Stimulated activated naive CD8-positive, alpha-beta T cell treated with anti-CD3 and anti-CD28 coated beads, Interleukin-15, amount 100 ng/mL, for 72 hours (primary cell): ENCODE measurements at regions not wholly inside any gene's neighbourhood (a gene's known extent, or its start where the extent isn't known, plus 50 kb on each side); places are given as distances from the start of the nearest gene placed in this dataset.

ENCODE experiments used
- ATAC-seq: fragments of 150-1000 bp; cut with Tn5 transposase; 2 replicates; pipeline ENCODE4 v1.10.0; 2021; ENCODE audit warnings: mild to moderate bottlenecking, moderate library complexity
- DNase-seq, 2 donors: peaks; one replicate each; pipeline ENCODE4 v3.0.0; 2021 to 2022
- H3K27ac Mint-ChIP-seq, 2 donors: one replicate each; pipeline ENCODE4 v1.8.0; 2022; ENCODE audit warnings: mild to moderate bottlenecking in 2 of 2, mixed read lengths in 2 of 2, moderate library complexity in 2 of 2
- H3K27me3 Mint-ChIP-seq: one replicate; pipeline ENCODE4 v1.8.0; 2022; ENCODE audit warnings: mixed read lengths
- H3K4me1 Mint-ChIP-seq: one replicate; pipeline ENCODE4 v1.8.0; 2022; ENCODE audit warnings: mild to moderate bottlenecking, mixed read lengths
- H3K4me3 Mint-ChIP-seq, 2 donors: one replicate each; pipeline ENCODE4 v1.8.0; 2022; ENCODE audit warnings: mild to moderate bottlenecking in 2 of 2, mixed read lengths in 2 of 2, moderate library complexity in 1 of 2
- H3K9me3 Mint-ChIP-seq, 2 donors: one replicate each; pipeline ENCODE4 v1.8.0; 2022; ENCODE audit warnings: mixed read lengths in 2 of 2

DNA sequence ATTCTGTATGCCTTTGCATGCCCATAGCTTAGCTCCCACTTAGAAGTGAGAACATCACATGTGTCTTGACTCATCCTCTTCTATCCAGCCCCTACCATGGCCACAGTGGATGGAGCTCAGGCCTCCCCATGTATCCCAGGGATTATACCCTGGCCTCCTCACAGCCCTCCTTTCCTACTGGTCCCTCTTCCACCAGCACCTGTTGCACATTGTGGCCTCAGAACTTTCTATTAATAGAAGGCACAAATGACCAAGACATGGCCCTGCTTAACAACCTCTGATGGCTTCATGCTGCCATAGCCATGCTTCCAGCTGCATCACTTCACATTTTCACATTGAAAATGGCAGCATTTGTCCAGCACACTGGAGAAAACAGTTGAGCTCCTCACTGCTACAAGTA is 315.4 kb downstream of the CDK5RAP2 start:
- no peak for ATAC-seq
- H3K4me3 Mint-ChIP-seq: no peak overlapping the region
- no peak for DNase-seq
- H3K27me3 Mint-ChIP-seq: peaks cover 10% of the 10 kb centered on the region
- H3K27ac Mint-ChIP-seq: no peak overlapping the region
- H3K4me1 Mint-ChIP-seq: no peaks in the 10 kb centered on the region
- peaks cover 0 to 6% of the 10 kb centered on the region in 2 donors for H3K9me3 Mint-ChIP-seq

DNA sequence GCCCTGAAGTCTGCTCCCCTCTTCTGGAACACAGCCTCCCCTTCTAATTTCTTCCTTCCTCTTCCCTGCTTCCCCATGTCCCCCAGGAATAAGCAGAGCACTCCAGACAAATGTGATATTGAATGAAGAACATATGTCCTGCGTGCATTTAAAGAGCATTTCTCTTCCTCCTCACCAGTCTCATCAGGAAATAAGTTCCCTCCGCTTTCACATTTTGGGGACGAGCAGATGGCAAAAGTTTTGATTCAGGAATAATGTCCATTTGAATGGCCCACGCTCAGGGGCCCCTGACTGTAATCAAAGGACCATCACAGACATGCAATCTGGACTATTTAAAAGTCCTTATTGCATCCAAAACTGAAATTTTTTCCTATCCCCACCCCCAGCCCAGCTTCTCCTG is 316.1 kb downstream of the CDK5RAP2 start:
- Mint-ChIP-seq H3K9me3 (peaks cover 0 to 6% of the 10 kb centered on the region in 2 donors), H3K4me3 (no peak overlapping the region), H3K27ac (no peak overlapping the region), H3K4me1 (no peaks in the 10 kb centered on the region), H3K27me3 (peaks cover 17% of the 10 kb centered on the region)
- DNase-seq (no peak), ATAC-seq (no peak)

DNA sequence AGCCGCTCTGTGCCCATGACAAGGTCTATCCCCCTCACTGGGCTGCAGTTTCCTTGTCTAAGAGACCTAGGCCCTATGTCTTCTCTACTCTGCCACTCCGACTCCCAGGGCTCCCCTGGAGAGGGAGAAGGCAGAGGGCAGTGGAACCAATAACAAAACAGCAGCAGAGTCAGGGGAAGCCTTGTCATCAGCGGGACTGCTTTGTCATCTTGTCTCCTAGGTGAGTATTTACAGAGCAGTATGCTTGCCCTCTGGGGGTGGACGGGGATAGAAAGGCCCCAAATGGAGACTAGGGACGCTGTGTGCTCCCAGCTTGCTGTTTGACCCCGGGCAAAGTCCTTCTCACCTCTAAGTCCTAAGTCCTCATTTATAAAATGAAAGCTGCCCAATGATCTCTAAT is 318.5 kb downstream of the CDK5RAP2 start:
- Mint-ChIP-seq H3K9me3 (peaks cover 0 to 6% of the 10 kb centered on the region in 2 donors), H3K4me1 (no peaks in the 10 kb centered on the region), H3K27ac (no peak overlapping the region), H3K4me3 (no peak overlapping the region), H3K27me3 (peaks cover 17% of the 10 kb centered on the region)
- DNase-seq (no peak), ATAC-seq (no peak)

DNA sequence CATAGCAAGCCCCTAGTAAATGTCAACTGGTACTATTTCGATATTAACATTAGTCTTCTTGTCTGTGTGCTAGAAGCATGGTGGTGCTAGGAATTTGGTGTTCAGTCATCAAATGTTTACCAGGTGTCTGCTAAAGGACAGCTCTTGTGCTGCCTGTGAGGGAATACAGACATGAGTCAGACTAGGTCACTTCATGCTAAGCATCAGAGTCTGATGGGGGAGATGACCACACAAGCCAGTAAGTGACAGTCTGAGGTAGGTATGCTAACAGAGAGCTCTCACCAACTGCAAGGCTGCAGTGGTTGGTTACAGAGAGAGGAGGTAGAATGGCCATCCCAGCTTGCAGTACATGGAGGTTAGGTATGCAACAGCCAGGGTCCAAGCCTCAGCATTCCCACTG is 320.9 kb downstream of the CDK5RAP2 start:
- Mint-ChIP-seq H3K4me3 (no peak overlapping the region), H3K27me3 (peaks cover 11% of the 10 kb centered on the region), H3K4me1 (no peaks in the 10 kb centered on the region), H3K9me3 (no peaks in the 10 kb centered on the region), H3K27ac (no peak overlapping the region)
- DNase-seq (no peak), ATAC-seq (no peak)

DNA sequence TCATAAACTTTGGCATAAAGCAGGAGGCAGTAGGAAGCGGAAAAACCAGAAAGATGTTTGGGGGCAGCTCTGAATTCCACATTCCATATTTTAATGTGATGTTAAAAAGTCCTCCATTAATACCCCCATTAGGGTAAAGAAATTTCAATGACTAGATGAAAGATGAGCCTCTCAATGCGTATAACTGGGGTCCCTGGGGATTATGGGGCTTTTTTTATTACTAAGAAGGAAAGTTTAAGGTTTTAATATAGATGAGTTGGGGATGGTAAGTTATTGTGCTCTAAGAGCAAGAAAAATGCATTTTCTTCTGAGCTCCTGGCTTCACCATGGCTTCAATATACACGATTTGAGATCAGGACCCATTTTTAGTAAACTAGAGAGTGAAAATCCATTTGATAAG is 321.9 kb downstream of the CDK5RAP2 start:
- DNase-seq: no peak
- H3K4me3 Mint-ChIP-seq: no peak overlapping the region
- H3K9me3 Mint-ChIP-seq: no peaks in the 10 kb centered on the region
- no peak overlapping the region for H3K27ac Mint-ChIP-seq
- H3K27me3 Mint-ChIP-seq: peaks cover 7% of the 10 kb centered on the region
- no peaks in the 10 kb centered on the region for H3K4me1 Mint-ChIP-seq
- ATAC-seq: no peak

DNA sequence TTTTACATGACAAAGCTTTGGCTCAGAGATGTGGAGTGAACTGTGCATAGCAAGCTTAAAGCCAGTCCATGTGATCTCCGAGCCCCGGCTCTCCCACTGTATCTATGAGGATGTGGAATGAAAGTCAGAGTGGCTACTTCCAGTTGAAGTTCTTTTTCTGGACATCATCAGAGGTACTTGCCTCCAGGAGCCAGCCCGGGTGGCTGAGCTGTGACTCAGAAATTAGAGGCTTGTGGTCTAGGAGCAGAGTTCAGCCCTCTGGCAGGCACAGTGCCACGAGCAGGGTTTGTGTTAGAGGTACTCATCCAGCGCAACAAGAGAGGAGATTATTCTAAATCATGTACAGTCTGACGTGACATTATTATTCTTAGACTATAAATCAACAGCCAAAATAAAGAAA is 322.5 kb downstream of the CDK5RAP2 start:
- peaks cover 7% of the 10 kb centered on the region for H3K27me3 Mint-ChIP-seq
- ATAC-seq (no peak), DNase-seq (no peak)
- H3K9me3 Mint-ChIP-seq: no peaks in the 10 kb centered on the region
- no peak overlapping the region for H3K27ac Mint-ChIP-seq
- no peak overlapping the region for H3K4me3 Mint-ChIP-seq
- H3K4me1 Mint-ChIP-seq: no peaks in the 10 kb centered on the region

DNA sequence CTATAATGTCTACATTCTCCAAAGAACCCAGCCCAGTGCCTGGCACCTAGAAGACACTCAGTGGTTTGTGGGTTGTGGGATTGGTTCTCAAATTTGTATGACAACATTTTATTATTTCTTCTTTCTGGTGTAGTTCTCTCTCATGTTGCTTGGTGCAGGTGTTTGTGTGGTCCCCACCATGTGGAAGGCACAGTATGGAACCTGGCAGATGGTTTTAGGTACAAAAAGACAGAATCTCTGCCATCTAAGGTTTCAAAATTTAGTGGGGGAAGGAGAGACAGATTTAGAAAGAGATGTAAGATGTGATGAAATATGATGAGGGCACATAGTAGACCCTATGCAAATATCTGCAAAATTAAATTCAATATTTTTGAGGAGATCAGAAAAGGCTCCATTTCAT is 323.8 kb downstream of the CDK5RAP2 start:
- H3K27me3 Mint-ChIP-seq: peaks cover 7% of the 10 kb centered on the region
- no peak overlapping the region for H3K27ac Mint-ChIP-seq
- DNase-seq (no peak), ATAC-seq (no peak)
- H3K4me3 Mint-ChIP-seq: no peak overlapping the region
- H3K4me1 Mint-ChIP-seq: no peaks in the 10 kb centered on the region
- no peaks in the 10 kb centered on the region for H3K9me3 Mint-ChIP-seq

DNA sequence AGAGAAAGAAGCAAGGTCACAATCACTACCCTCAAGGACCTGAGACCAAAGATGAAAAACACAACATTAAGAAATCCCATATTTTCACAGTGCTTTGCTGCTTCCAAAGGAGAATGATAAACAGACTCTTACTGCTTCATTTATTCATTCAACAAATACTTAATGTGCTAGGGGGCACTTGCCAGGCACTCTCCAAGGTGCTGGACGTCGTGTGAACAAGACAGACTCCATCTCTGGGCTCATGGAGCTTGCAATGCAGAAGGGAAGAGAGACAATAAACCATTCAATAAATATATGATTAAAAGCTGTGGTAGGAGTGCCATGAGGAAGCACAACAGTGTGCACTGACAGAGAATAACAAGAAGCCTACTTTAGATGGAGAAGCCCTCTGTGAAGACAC is 327.7 kb downstream of the CDK5RAP2 start:
- Mint-ChIP-seq H3K9me3 (no peaks in the 10 kb centered on the region), H3K4me3 (no peak overlapping the region), H3K27me3 (no peaks in the 10 kb centered on the region), H3K4me1 (no peaks in the 10 kb centered on the region), H3K27ac (no peak overlapping the region)
- DNase-seq (no peak), ATAC-seq (no peak)

DNA sequence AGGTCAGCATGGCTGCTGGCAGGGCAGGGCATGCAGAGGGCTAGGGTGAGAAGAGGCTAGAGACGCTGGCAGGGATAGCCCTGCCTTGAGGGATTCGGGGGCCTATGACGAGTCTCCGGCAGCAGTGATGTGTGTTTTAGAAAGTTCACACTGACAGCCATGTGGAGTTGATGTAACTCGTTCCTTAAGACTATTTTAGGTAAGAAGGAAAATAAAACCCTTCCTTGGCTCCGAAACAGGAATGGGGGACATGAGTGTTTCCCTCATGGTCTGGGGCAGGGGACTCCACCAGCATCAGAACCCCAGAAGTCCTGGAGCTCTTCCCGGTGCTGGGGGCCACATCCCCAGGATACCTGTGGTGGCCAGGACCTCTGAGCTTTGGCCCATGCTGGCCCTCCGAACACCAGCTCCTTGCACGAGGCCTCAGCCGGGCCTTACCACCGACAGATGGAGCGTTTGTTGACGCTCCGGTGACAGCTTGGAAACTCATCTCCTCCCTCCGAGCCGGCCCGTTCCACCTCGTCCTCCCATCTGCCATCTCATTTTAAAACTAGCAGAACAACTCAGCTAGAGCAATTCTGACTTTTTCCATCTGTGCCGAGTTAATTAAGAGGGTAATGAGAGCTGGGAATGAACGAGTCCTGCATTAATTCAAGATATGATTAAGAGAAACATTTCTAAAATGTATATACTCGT is 337.7 kb downstream of the CDK5RAP2 start:
- Mint-ChIP-seq H3K9me3 (no peaks in the 10 kb centered on the region), H3K27me3 (no peaks in the 10 kb centered on the region), H3K4me3 (no peak overlapping the region), H3K27ac (no peak overlapping the region), H3K4me1 (no peaks in the 10 kb centered on the region)
- ATAC-seq: no peak
- no peak for DNase-seq

DNA sequence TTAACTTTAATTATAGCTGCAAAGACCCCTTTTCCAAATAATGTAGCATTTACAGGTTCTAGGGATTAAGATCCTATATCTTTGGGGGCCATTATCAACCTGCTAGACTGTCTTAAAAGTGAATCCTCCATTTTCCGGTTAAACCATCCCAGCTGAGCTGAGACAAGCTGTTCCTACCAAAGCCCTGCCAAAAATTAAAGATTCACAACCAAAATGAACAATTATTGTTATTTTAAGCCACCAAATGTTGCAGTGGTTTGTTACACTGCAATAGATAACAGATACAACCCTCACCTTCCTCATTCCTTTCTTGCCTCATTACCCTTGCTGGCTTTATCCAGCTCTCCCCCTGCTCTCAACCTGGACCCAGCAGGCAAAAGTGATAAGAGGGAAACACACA is 343.4 kb downstream of the CDK5RAP2 start:
- Mint-ChIP-seq H3K4me3 (no peak overlapping the region), H3K27me3 (no peaks in the 10 kb centered on the region), H3K4me1 (no peaks in the 10 kb centered on the region), H3K27ac (no peak overlapping the region), H3K9me3 (peaks cover 0 to 9% of the 10 kb centered on the region in 2 donors)
- ATAC-seq (no peak), DNase-seq (no peak)

DNA sequence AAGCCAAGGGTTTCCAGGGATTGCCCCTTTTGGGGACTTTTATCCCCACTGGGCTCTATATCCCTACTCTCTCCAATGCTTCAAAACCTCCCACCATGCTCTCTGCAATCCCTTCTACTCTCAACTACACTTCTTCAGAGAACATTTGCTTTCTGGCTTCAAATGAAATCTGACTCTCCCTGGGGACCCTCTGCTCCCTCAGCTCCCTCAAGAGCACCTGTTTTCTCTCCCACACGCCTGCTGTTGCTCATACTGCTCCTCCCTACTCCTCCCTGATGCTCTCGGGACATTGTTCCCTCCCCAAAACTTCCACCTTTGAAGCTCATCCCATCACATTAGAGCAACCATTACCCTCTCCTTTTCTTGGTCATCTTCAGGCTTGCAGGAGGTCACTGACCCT is 344.9 kb downstream of the CDK5RAP2 start:
- Mint-ChIP-seq H3K27ac (no peak overlapping the region), H3K4me1 (no peaks in the 10 kb centered on the region), H3K9me3 (peaks cover 0 to 9% of the 10 kb centered on the region in 2 donors), H3K27me3 (no peaks in the 10 kb centered on the region), H3K4me3 (no peak overlapping the region)
- DNase-seq: no peak
- no peak for ATAC-seq

DNA sequence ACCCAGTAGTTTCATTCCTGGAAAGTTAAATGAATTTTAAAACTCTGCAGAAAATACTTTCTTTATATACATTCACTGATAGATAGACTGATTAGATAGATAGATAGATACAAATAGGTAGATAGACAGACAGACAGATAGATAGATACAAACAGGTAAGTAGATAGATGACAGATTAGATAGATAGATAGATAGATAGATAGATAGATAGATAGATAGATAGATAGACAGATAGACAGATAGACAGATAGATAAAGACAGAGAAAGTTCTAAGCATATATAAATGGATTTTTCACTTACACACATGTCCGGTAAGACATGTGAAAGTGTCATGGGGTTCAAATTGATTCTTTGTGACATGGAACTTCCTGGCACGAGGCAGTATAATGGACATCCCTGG is 349.7 kb downstream of the CDK5RAP2 start:
- no peak overlapping the region for H3K27ac Mint-ChIP-seq
- DNase-seq: no peak
- H3K4me3 Mint-ChIP-seq: no peak overlapping the region
- H3K4me1 Mint-ChIP-seq: no peaks in the 10 kb centered on the region
- peaks cover 5 to 12% of the 10 kb centered on the region in 2 donors for H3K9me3 Mint-ChIP-seq
- ATAC-seq: no peak
- peaks cover 8% of the 10 kb centered on the region for H3K27me3 Mint-ChIP-seq

DNA sequence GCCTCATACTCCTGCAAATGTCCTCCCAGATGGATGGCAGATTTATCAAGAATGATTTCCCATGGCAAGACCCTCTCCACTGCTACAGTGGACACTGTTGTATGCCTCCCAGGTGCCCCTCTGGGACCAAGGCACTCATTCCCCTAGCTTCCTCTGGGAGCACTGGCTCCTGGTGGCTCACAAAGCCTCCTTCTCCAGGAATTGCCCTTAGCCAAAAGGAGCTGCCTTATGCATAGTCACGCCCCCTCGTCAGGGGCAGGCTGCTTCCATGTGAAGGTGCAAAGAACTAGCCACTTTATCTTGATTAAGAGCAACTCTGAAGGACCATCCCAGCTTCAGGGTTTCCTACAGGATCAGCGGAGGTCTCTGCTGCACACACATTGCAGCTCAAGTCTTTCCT is 358.1 kb downstream of the CDK5RAP2 start:
- no peak overlapping the region for H3K27ac Mint-ChIP-seq
- H3K9me3 Mint-ChIP-seq: peaks cover 0 to 7% of the 10 kb centered on the region in 2 donors
- peaks cover 7% of the 10 kb centered on the region for H3K27me3 Mint-ChIP-seq
- ATAC-seq (no peak), DNase-seq (no peak)
- no peaks in the 10 kb centered on the region for H3K4me1 Mint-ChIP-seq
- H3K4me3 Mint-ChIP-seq: no peak overlapping the region

DNA sequence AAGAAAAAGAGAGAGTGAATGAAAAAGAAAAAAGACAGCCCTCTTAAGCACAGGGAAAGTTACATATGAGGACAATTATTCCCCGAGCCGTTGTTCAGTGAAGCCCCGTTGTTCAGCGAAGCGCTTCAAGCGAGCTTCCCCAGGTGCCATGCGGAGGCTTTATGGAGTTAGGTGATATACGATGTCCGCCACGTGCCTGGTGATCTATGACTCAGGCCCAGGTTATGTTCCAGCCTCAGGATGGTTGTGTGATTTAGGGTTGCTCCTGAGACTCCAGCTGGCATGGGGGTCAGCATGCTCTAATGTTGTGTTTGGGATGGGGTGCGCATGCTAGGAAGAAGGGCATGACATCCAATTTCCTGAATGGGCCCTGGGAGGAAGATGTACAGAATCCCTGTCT is 365.6 kb downstream of the CDK5RAP2 start:
- no peak overlapping the region for H3K4me3 Mint-ChIP-seq
- no peaks in the 10 kb centered on the region for H3K4me1 Mint-ChIP-seq
- no peaks in the 10 kb centered on the region for H3K27me3 Mint-ChIP-seq
- DNase-seq (no peak), ATAC-seq (no peak)
- peaks cover 0 to 7% of the 10 kb centered on the region in 2 donors for H3K9me3 Mint-ChIP-seq
- no peak overlapping the region for H3K27ac Mint-ChIP-seq

DNA sequence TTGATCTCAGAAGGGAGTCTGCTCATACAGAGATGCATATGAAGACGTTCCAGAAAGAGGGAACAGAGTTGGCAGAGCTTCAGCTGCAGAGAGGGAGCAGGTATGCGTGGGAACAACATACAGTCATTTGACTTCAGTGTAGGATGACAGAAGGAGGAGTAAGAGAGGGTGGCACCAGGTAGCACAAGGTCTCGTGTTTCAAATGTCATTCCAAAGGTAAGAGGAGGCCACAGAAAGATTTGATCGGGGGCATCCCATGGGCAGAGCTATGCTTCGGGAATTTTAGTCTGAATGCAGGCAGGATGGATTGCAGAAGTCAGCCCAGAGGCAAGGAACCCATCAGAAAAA is 367.1 kb downstream of the CDK5RAP2 start:
- Mint-ChIP-seq H3K9me3 (peaks cover 0 to 3% of the 10 kb centered on the region in 2 donors), H3K27me3 (no peaks in the 10 kb centered on the region), H3K4me1 (no peaks in the 10 kb centered on the region), H3K27ac (no peak overlapping the region), H3K4me3 (no peak overlapping the region)
- ATAC-seq (no peak), DNase-seq (no peak)

DNA sequence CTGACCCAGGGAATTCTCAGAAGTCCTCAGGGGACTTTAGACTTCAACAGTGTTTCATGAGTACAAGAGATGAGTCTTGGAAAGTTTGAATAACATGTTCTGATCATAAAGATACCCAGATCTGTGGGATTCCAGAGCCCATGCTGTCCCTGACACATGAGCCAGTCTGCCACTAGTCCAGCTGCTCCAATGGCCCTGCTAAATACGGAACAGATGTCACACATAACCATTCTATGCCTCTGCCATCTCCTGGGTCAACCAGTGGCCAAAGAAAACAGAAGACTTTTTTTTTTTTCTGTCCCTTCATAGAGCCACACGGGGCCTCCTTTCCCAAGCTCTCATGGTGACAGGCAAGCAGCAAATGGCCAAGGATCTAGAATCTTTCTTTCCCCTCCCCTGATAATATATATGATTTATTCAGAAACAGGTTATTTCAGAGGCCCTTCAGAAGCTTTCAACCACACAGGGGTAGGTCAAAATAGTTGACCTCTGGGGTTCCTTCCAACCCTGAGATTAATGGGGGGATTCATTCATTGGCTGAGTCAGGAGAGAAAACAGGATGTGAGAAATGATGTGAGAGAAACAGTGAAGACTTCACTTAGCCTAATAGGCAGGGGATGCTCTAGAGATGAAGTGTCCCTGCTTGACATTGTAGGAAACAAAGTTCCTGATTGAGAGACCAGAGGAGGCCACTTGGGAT is 367.7 kb downstream of the CDK5RAP2 start:
- H3K4me1 Mint-ChIP-seq: no peaks in the 10 kb centered on the region
- H3K4me3 Mint-ChIP-seq: no peak overlapping the region
- no peak overlapping the region for H3K27ac Mint-ChIP-seq
- no peaks in the 10 kb centered on the region for H3K27me3 Mint-ChIP-seq
- no peak for DNase-seq
- no peak for ATAC-seq
- no peaks in the 10 kb centered on the region for H3K9me3 Mint-ChIP-seq

DNA sequence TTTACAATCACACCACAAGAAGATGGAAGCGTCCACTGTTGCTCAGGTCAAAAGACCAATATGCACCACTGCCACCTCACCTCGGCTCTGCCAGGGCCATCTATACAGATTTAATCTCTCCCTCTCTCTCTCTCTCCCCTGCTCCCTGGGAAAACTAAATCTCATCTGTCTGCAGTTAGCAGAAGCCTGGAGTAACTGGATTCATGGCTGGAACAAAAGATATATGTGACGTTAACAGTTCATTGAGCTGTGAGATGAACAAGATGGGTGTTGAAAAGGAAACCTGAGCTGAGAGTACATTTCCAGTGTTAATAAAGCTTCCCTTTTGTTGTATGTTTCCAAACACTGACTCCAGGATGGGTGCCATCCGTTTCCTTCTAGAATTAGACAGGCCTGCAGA is 369.7 kb downstream of the CDK5RAP2 start:
- no peak overlapping the region for H3K4me3 Mint-ChIP-seq
- ATAC-seq: no peak
- no peaks in the 10 kb centered on the region for H3K27me3 Mint-ChIP-seq
- no peaks in the 10 kb centered on the region for H3K4me1 Mint-ChIP-seq
- DNase-seq: no peak
- H3K9me3 Mint-ChIP-seq: no peaks in the 10 kb centered on the region
- H3K27ac Mint-ChIP-seq: no peak overlapping the region
